Mesothelial cell of epicardium (in vitro differentiated cells): ENCODE measurements at regions not wholly inside any gene's neighbourhood (a gene's known extent, or its start where the extent isn't known, plus 50 kb on each side); places are given as distances from the start of the nearest gene placed in this dataset.
"Not testable (repeated sequence)": the region's sequence is repeated elsewhere in the genome, so short reads cannot be mapped to it uniquely, and the experiment has no call there.

Experiments
- DNase-seq, 2 experiments: peaks; one replicate each; pipeline ENCODE4 v3.0.0; 2021; ENCODE audit warnings: low spot score in 2 of 2; ENCODE audit not compliant: unreplicated experiment in 2 of 2
- H3K27ac Mint-ChIP-seq: 2 replicates; pipeline ENCODE4 v1.8.0; 2021; ENCODE audit warnings: mixed read lengths
- H3K27me3 Mint-ChIP-seq: 2 replicates; pipeline ENCODE4 v1.8.0; 2021; ENCODE audit warnings: low read depth, mixed read lengths
- H3K36me3 Mint-ChIP-seq: 2 replicates; pipeline ENCODE4 v1.8.0; 2021; ENCODE audit warnings: mixed read lengths
- H3K4me1 Mint-ChIP-seq: 2 replicates; pipeline ENCODE4 v1.8.0; 2021; ENCODE audit warnings: mixed read lengths
- H3K4me3 Mint-ChIP-seq: 2 replicates; pipeline ENCODE4 v1.8.0; 2021; ENCODE audit warnings: mild to moderate bottlenecking, moderate library complexity, mixed read lengths
- H3K9me3 Mint-ChIP-seq: 2 replicates; pipeline ENCODE4 v1.8.0; 2021; ENCODE audit warnings: mixed read lengths
- CTCF ChIP-seq: fragments of 200-600 bp; sonication (generic); IDR thresholded peaks from one replicate; pipeline ENCODE4 v1.5.0; 2021; ENCODE audit warnings: antibody characterized with exemption; ENCODE audit not compliant: unreplicated experiment

DNA sequence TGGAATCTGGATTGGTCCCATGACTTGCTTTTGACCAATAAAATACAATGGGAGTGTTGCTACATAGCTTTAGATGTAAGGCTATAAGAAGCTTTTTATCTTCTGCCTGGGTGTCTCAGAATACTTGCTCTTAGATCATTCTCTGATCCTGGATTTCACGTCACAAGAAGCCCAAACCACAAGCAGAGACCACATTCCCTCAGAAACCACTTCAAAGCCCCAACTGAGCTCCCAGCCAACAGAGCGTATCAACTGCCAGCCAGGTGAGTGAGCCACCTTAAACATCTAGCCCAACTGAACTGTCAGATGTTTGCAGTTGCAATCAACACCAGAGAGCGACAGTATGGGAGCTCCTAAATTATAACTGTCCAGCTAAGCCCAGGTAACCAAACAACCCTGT lies 687.1 kb downstream of the TLE1 start:
- no peak for TF ChIP-seq CTCF
- peaks cover 2% of the 10 kb centered on the region for H3K27me3 Mint-ChIP-seq
- H3K27ac Mint-ChIP-seq: peak overlapping the region; percentile 29
- H3K9me3 Mint-ChIP-seq: peaks cover 24% of the 10 kb centered on the region
- H3K36me3 Mint-ChIP-seq: no peaks in the 10 kb centered on the region
- DNase-seq: no peak
- H3K4me3 Mint-ChIP-seq: no peak overlapping the region
- H3K4me1 Mint-ChIP-seq: peaks cover 9% of the 10 kb centered on the region

DNA sequence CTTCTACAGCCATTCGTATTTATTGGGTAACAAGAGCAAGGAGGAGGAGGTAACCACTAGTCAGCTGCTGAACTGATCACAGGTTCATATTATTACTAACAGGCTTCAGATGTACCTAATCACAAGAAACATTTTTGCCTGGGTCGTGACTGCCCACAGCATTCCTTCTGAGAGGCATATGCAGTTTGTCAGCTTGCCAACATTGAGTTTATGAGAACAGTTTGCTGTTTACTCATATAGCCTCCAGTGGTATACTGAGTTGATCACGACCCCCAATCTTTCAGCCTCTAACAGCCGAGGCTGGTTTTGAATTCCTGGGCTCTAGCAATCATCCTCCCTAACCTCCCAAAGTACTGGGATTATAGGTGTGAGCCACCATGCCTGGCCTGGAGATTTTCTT lies 693.6 kb downstream of the TLE1 start:
- Mint-ChIP-seq H3K36me3 (peaks cover 3% of the 10 kb centered on the region), H3K27me3 (no peaks in the 10 kb centered on the region), H3K4me1 (no peaks in the 10 kb centered on the region), H3K9me3 (peaks cover 10% of the 10 kb centered on the region), H3K27ac (no peak overlapping the region), H3K4me3 (no peak overlapping the region)
- TF ChIP-seq CTCF: no peak
- DNase-seq: no peak

DNA sequence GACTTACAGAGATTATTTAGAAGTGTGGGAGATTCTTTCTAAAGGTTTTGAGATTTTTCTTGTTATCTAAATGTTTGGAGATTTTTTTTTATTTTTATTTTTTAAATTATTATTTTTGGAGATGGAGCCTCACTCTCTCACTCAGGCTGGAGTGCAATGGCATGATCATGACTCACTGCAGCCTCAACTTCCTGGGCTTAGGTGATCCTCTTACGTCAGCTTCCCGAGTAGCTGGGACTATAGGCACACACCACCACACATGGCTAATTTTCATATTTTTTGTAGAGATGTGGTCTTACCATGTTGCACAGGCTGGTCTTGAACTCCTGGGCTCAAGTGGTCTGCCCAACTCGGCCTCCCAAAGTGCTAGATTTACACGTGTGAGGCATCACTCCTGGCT lies 694.5 kb downstream of the TLE1 start:
- no peaks in the 10 kb centered on the region for H3K27me3 Mint-ChIP-seq
- DNase-seq: no peak
- H3K9me3 Mint-ChIP-seq: peaks cover 4% of the 10 kb centered on the region
- H3K4me3 Mint-ChIP-seq: no peak overlapping the region
- no peak for TF ChIP-seq CTCF
- H3K4me1 Mint-ChIP-seq: no peaks in the 10 kb centered on the region
- peaks cover 3% of the 10 kb centered on the region for H3K36me3 Mint-ChIP-seq
- H3K27ac Mint-ChIP-seq: no peak overlapping the region

- not testable (repeated sequence) for H3K4me3 Mint-ChIP-seq, DNase-seq, H3K4me1 Mint-ChIP-seq, H3K27ac Mint-ChIP-seq, H3K27me3 Mint-ChIP-seq, H3K36me3 Mint-ChIP-seq
- H3K9me3 Mint-ChIP-seq: peaks cover 19% of the 10 kb centered on the region
Observed at GRCh38 chr9:80985595-80985994, 703.8 kb downstream of the TLE1 start.

DNA sequence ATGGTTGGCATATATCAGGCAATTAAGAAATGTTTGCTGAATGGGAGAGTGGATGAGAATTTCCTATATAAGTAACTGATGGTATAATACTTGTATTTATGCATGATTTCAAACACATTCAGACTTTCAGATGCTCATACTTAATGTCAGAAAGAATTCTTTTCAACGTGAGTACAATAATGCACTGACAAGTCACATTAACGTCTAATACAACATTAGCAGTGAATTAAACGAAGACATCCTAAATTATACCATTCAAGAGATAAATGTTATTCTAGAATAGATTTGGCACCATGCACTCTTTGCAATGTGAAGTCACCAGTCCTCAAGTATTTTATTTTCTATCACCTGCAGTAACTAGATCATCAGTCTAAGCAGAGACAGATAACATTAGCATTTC lies 712.9 kb downstream of the TLE1 start:
- Mint-ChIP-seq H3K36me3 (peaks cover 5% of the 10 kb centered on the region), H3K4me3 (no peak overlapping the region), H3K9me3 (peaks cover 52% of the 10 kb centered on the region), H3K27ac (no peak overlapping the region), H3K27me3 (no peaks in the 10 kb centered on the region), H3K4me1 (no peaks in the 10 kb centered on the region)
- TF ChIP-seq CTCF: no peak
- DNase-seq: no peak

DNA sequence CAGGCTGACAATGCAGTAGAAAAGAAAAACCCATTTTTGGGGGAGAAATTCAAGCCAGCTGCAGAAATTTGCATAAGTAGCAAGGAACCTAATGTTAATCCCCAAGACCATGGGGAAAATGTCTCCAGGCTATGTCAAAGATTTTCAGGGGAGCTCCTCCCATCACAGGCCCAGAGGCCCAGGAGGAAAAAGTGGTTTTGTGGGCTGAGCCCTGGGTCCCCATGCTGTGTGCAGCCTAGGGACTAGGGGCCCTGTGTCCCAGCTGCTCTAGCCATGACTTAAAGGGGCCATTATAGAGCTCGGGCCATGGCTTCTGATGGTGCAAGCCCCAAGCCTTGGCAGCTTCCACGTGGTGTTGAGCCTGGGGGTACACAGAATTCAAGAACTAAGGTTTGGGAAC lies 719.0 kb downstream of the TLE1 start:
- DNase-seq, H3K36me3 Mint-ChIP-seq, H3K4me3 Mint-ChIP-seq, H3K4me1 Mint-ChIP-seq, H3K27ac Mint-ChIP-seq, H3K27me3 Mint-ChIP-seq: not testable (repeated sequence)
- H3K9me3 Mint-ChIP-seq: peaks cover 35% of the 10 kb centered on the region

- Mint-ChIP-seq H3K4me3 (no peak overlapping the region), H3K36me3 (no peaks in the 10 kb centered on the region), H3K9me3 (peaks cover 22% of the 10 kb centered on the region), H3K27me3 (no peaks in the 10 kb centered on the region), H3K4me1 (no peaks in the 10 kb centered on the region), H3K27ac (no peak overlapping the region)
- no peak for TF ChIP-seq CTCF
- no peak for DNase-seq
Observed at GRCh38 chr9:80968611-80969010, 720.7 kb downstream of the TLE1 start.
